H7 (cell line): ENCODE measurements at regions not wholly inside any gene's neighbourhood (a gene's known extent, or its start where the extent isn't known, plus 50 kb on each side); places are given as distances from the start of the nearest gene placed in this dataset.

Source experiments
- DNase-seq: peaks from one replicate; pipeline ENCODE4 v3.0.0; 2012
- H3K27me3 ChIP-seq: 2 replicates; pipeline ENCODE4 v1.6.0; 2011; ENCODE audit warnings: mild to moderate bottlenecking, low read length; ENCODE audit not compliant: control insufficient read depth, insufficient read depth
- H3K36me3 ChIP-seq: replicated peaks from 2 replicates; pipeline ENCODE4 v1.5.1; 2011; ENCODE audit warnings: low read length; ENCODE audit not compliant: control insufficient read depth, insufficient read depth
- H3K4me3 ChIP-seq: 2 replicates; pipeline ENCODE4 v1.5.1; 2011; ENCODE audit warnings: low read depth, mild to moderate bottlenecking, control low read depth, low read length, moderate library complexity; ENCODE audit not compliant: insufficient read depth

DNA sequence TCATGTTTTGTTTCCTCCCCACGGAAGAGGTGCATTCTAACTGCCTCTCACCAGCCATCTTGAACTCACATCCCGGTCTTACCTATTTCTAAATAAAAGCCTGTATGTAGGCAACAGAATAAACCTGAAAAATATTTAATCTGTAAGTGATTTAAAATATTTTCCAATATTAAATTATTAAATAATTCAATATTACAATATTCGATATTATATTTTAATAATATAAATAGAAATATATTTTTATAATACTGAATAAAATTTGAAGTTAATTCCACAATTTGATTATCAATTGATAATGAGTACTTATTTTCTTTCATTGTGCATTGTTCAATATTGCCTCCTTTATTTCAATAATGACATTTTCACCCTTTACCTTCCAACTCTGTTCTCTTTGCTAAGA is 404.4 kb downstream of the CYLC2 start:
- Histone ChIP-seq H3K36me3 (no peaks in the 10 kb centered on the region), H3K27me3 (no peaks in the 10 kb centered on the region), H3K4me3 (no peak overlapping the region)
- no peak for DNase-seq

GRCh38 chr9:103407260-103407659 is 412.1 kb downstream of the CYLC2 start:
- no peak overlapping the region for H3K4me3 ChIP-seq
- H3K27me3 ChIP-seq, result no peaks in the 10 kb centered on the region
- DNase-seq, result no peak
- no peaks in the 10 kb centered on the region for H3K36me3 ChIP-seq

- no peak for DNase-seq
- Histone ChIP-seq H3K27me3 (no peaks in the 10 kb centered on the region), H3K36me3 (no peaks in the 10 kb centered on the region), H3K4me3 (no peak overlapping the region)
Observed at GRCh38 chr9:103410059-103410458, 414.9 kb downstream of the CYLC2 start.

DNA sequence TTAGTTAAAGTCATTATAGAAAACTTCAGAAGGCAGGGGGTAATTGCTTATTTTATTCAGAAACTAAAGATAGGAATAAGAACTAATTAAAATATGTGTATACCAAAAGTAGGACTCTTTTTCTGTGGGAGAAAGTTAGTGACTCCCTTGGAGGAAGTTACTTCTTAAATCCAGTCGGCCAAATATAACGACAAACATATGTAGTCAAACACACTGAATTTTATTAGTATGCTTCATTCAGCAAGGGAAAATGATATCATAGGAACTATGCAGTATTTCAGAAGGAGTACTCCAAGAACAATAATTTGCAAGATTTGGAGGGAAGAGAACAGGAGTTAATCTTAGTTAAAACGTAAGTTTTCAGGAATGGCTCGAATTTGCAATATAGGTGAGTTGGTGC is 432.6 kb downstream of the CYLC2 start:
- no peaks in the 10 kb centered on the region for H3K36me3 ChIP-seq
- H3K4me3 ChIP-seq, result no peak overlapping the region
- no peaks in the 10 kb centered on the region for H3K27me3 ChIP-seq
- DNase-seq, result no peak

- H3K36me3 ChIP-seq, result no peaks in the 10 kb centered on the region
- H3K27me3 ChIP-seq, result no peaks in the 10 kb centered on the region
- no peak for DNase-seq
- H3K4me3 ChIP-seq, result no peak overlapping the region
Observed at GRCh38 chr9:103430469-103430868, 435.3 kb downstream of the CYLC2 start.

DNA sequence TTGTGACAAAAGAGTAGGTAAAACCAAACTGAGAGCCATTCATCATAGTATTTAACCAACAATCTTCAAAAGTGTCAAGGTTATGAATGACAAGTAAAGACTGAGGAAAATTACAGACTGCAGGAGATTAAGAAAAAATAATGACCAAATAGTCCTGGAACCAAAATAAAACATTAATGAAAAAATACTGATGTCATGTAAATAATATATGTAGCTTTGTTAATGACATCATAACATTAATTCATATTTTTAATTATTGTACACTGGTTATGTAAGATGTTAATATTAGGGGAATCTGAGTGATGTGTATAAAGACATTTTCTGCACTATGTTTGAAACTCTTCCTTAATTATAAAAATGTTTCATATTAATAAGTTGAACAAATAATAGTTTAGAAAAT is 436.7 kb downstream of the CYLC2 start:
- DNase-seq, result no peak
- Histone ChIP-seq H3K4me3 (no peak overlapping the region), H3K27me3 (no peaks in the 10 kb centered on the region), H3K36me3 (no peaks in the 10 kb centered on the region)

DNA sequence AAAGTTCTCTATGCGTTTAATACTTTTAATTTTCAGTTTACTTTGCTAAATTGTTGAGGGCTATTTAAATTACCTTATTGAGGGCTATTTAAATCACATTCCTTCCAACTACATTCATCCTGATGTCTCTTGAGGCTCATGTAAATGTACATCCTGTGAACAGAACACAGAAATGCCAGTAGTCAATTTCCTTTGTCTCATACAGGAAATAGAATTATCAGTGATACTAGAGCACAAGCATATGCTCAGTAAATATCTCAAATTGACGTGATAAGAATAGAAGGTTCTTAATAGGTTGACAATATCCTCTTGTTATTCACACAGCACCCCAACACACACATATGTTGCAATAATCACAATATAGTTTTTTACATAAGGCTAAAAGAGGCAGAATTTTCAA is 449.0 kb downstream of the CYLC2 start:
- DNase-seq, result no peak
- no peaks in the 10 kb centered on the region for H3K27me3 ChIP-seq
- no peaks in the 10 kb centered on the region for H3K36me3 ChIP-seq
- no peak overlapping the region for H3K4me3 ChIP-seq

- Histone ChIP-seq H3K27me3 (no peaks in the 10 kb centered on the region), H3K4me3 (no peak overlapping the region), H3K36me3 (no peaks in the 10 kb centered on the region)
- DNase-seq, result no peak
Observed at GRCh38 chr9:103458826-103459225, 463.7 kb downstream of the CYLC2 start.

DNA sequence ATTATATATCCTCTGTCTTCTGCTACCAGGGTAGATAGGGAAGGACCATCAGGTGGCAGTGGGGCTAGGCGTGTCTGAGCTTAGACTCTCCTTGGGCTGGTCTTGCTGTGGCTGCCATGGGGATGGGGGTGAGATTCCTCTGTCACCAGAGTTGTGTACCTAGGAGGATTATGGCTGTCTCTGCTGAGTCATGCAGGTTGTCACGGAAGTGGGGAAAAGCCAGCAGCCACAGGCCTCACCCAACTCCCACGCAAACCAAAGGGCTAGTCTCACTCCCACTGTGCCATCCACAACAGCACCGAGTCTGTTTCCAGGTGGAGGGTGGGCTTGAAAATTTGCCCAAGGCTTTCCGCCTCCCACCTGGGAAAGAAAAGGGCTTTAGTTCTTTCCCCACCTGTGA is 476.1 kb downstream of the CYLC2 start:
- H3K4me3 ChIP-seq, result no peak overlapping the region
- no peaks in the 10 kb centered on the region for H3K36me3 ChIP-seq
- no peak for DNase-seq
- no peaks in the 10 kb centered on the region for H3K27me3 ChIP-seq

GRCh38 chr9:103474156-103474555 is 479.0 kb downstream of the CYLC2 start:
- Histone ChIP-seq H3K4me3 (no peak overlapping the region), H3K27me3 (no peaks in the 10 kb centered on the region), H3K36me3 (no peaks in the 10 kb centered on the region)
- DNase-seq, result no peak

DNA sequence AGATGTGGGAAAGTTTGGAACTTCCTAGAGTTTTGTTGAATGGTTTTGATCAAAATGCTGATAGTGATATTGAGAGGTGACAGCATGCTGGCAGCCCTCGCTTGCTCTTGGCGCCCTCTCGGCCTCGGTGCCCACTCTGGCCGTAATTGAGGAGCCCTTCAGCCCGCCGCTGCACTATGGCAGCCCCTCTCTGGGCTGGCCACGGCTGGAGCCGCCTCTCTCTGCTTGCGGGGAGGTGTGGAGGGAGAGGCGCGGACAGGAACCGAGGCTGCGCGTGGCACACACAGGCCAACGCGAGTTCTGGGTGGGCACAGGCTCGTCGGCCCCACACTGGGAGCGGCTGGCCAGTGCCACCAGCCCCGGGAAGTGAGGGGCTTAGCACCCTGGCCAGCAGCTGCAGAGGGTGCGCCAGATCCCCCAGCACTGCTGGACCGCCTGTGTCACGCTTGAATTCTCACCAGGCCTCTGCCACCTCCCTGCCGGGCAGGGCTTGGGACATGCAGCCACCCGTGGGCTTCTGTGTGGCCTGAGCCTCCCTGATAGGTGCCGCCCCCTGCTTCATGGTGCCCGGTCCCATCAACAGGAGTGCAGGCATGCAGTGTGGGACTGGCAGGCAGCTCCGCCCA is 488.5 kb downstream of the CYLC2 start:
- Histone ChIP-seq H3K36me3 (no peaks in the 10 kb centered on the region), H3K27me3 (no peaks in the 10 kb centered on the region), H3K4me3 (no peak overlapping the region)
- DNase-seq, result no peak

GRCh38 chr9:103485138-103485537 is 490.0 kb downstream of the CYLC2 start:
- no peak overlapping the region for H3K4me3 ChIP-seq
- no peaks in the 10 kb centered on the region for H3K27me3 ChIP-seq
- no peaks in the 10 kb centered on the region for H3K36me3 ChIP-seq
- DNase-seq, result no peak

DNA sequence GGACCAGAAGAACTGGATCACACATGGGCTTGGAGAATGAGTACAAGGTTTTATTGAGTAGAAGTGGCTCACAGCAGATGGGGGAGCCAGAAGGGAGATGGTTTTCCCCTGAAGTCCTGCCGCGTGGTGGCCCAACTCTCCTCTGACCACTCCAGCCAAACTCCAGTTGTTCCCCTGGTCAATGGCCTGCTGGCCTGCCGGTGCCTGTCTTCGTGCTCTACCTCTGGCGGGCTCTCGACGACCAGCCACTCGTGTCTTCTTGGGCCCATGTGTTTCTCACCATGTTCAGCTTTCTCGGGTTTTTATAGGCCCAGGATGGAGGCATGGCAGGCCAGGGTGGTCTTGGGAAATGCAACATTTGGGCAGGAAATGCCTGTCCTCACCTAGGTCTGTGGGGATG is 519.6 kb downstream of the CYLC2 start:
- DNase-seq, result no peak
- no peak overlapping the region for H3K4me3 ChIP-seq
- H3K27me3 ChIP-seq, result no peaks in the 10 kb centered on the region
- H3K36me3 ChIP-seq, result no peaks in the 10 kb centered on the region

DNA sequence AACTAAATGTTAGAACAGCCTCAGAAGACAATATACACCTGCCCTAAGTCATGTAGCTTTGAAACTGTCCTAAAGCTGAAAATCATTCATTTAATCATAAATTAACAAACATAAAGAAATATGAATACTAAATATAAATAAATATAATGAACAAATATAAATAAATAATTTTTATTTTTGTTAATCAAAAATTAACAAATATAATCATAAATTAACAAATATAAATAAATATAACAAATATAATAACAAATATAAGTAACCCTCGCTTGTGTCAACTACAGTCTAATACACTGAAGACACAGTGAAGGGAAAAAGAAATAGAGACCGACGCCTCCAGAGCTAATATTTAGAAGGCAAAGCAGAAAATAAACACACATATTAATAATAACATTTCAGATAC is 527.3 kb downstream of the CYLC2 start:
- H3K36me3 ChIP-seq, result no peaks in the 10 kb centered on the region
- no peak overlapping the region for H3K4me3 ChIP-seq
- H3K27me3 ChIP-seq, result no peaks in the 10 kb centered on the region
- no peak for DNase-seq

- H3K36me3 ChIP-seq, result no peaks in the 10 kb centered on the region
- peak; percentile 12 for DNase-seq
- no peak overlapping the region for H3K4me3 ChIP-seq
- no peaks in the 10 kb centered on the region for H3K27me3 ChIP-seq
Observed at GRCh38 chr9:103530934-103531333, 535.8 kb downstream of the CYLC2 start.

GRCh38 chr9:103533318-103533717 is 538.2 kb downstream of the CYLC2 start:
- Histone ChIP-seq H3K27me3 (no peaks in the 10 kb centered on the region), H3K36me3 (no peaks in the 10 kb centered on the region), H3K4me3 (no peak overlapping the region)
- no peak for DNase-seq
